ENCODE measurements at regions not wholly inside any gene's neighbourhood (a gene's known extent, or its start where the extent isn't known, plus 50 kb on each side); places are given as distances from the start of the nearest gene placed in this dataset.
A peak's percentile ranks its signal among the peaks of the same experiment; 100 is the strongest.

DNA sequence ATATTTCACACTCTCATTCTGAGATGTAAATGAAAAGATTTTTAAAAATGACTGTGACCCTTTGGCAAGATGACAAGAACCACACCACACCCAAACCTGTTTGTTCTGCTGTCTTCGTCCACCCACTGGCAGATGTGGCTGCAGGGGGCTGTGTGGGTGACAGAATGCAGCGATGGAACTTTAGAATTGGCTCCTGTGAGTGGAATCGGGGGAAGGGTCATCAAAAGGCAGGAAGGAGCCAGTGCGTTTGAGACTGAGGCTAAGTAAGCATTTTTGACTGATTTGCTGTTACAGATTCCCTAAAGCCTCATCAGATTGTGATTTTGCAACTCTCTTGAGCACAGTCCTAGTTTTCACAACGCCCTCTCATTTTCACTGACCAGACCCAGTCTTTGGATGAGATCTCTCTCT, 111.2 kb upstream of the ADGRL2 start:
- no peaks in the 10 kb centered on the region for H3K36me3 ChIP-seq (ENCODE audit: control insufficient read depth, insufficient read depth, low read length)
- DNase-seq: no peak
- H3K27ac ChIP-seq (ENCODE audit: low read depth, low read length): no peak overlapping the region
- no peak overlapping the region for H3K4me3 Mint-ChIP-seq
- H3K36me3 Mint-ChIP-seq (ENCODE audit: low read depth): peaks cover 3% of the 10 kb centered on the region
- H3K4me3 ChIP-seq (ENCODE audit: low read length): no peak overlapping the region
- TF ChIP-seq, protein P1, sequence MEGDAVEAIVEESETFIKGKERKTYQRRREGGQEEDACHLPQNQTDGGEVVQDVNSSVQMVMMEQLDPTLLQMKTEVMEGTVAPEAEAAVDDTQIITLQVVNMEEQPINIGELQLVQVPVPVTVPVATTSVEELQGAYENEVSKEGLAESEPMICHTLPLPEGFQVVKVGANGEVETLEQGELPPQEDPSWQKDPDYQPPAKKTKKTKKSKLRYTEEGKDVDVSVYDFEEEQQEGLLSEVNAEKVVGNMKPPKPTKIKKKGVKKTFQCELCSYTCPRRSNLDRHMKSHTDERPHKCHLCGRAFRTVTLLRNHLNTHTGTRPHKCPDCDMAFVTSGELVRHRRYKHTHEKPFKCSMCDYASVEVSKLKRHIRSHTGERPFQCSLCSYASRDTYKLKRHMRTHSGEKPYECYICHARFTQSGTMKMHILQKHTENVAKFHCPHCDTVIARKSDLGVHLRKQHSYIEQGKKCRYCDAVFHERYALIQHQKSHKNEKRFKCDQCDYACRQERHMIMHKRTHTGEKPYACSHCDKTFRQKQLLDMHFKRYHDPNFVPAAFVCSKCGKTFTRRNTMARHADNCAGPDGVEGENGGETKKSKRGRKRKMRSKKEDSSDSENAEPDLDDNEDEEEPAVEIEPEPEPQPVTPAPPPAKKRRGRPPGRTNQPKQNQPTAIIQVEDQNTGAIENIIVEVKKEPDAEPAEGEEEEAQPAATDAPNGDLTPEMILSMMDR (conservative IDR thresholded peaks at IDR 0.05): no peak
- no peaks in the 10 kb centered on the region for H3K27me3 ChIP-seq (ENCODE audit: control insufficient read depth, insufficient read depth, low read length, poor library complexity, severe bottlenecking)
- H3K27me3 Mint-ChIP-seq (ENCODE audit: insufficient read depth): no peaks in the 10 kb centered on the region
- no peak overlapping the region for H3K9ac ChIP-seq (ENCODE audit: extremely low read depth, low read length, poor library complexity, severe bottlenecking)
- peak overlapping the region; percentile 53 for H3K27ac Mint-ChIP-seq
- 71 to 80% methylated on average over 3 to 5 of the region's 5 CpGs for WGBS, 2 experiments (ENCODE audit: insufficient coverage in 1 of 2, insufficient read length in 1 of 2)
- peaks cover 33% of the 10 kb centered on the region for H3K9me3 ChIP-seq (ENCODE audit: control insufficient read depth, low read length)
- peaks cover 18% of the 10 kb centered on the region for H3K4me1 Mint-ChIP-seq
- peaks cover 44% of the 10 kb centered on the region for H3K9me3 Mint-ChIP-seq
- H3K4me1 ChIP-seq (ENCODE audit: control insufficient read depth, insufficient read depth, low read length): peaks cover 7% of the 10 kb centered on the region

DNA sequence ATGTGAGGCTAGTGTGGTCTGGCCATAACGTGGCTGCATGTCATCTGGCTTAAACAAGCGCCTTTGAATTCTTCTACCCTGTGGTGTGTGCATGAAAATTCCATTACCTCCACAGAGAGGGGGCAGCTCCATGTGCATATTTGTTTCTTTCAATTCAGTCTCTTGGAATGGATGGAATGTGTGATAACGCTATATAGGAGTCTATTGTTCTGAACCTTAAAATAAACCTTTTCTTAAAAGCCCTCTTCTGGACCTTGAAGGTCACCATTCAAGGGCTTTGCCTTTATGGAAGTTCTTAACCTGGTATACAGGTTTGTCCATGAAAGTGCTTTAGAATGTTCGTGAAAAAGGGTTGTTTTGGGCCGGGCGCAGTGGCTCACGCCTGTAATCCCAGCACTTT, 118.2 kb upstream of the ADGRL2 start:
- peak overlapping the region; percentile 65 for H3K27ac Mint-ChIP-seq
- peaks cover 14% of the 10 kb centered on the region for H3K9me3 ChIP-seq (ENCODE audit: control insufficient read depth, low read length)
- no peaks in the 10 kb centered on the region for H3K27me3 Mint-ChIP-seq (ENCODE audit: insufficient read depth)
- peaks cover 42% of the 10 kb centered on the region for H3K4me1 Mint-ChIP-seq
- H3K9ac ChIP-seq (ENCODE audit: extremely low read depth, low read length, poor library complexity, severe bottlenecking): no peak overlapping the region
- H3K4me3 Mint-ChIP-seq: no peak overlapping the region
- no peak overlapping the region for H3K4me3 ChIP-seq (ENCODE audit: low read length)
- 77 to 85% methylated on average over 5 to 7 of the region's 7 CpGs for WGBS, 2 experiments (ENCODE audit: insufficient coverage in 1 of 2, insufficient read length in 1 of 2)
- no peaks in the 10 kb centered on the region for H3K36me3 ChIP-seq (ENCODE audit: control insufficient read depth, insufficient read depth, low read length)
- peaks cover 34% of the 10 kb centered on the region for H3K9me3 Mint-ChIP-seq
- H3K4me1 ChIP-seq (ENCODE audit: control insufficient read depth, insufficient read depth, low read length): peaks cover 8% of the 10 kb centered on the region
- no peaks in the 10 kb centered on the region for H3K27me3 ChIP-seq (ENCODE audit: control insufficient read depth, insufficient read depth, low read length, poor library complexity, severe bottlenecking)
- peak; percentile 61 for DNase-seq
- H3K36me3 Mint-ChIP-seq (ENCODE audit: low read depth): peaks cover 3% of the 10 kb centered on the region
- H3K27ac ChIP-seq (ENCODE audit: low read depth, low read length): peak overlapping the region; percentile 54
- TF ChIP-seq, protein P1 (conservative IDR thresholded peaks at IDR 0.05): no peak

DNA sequence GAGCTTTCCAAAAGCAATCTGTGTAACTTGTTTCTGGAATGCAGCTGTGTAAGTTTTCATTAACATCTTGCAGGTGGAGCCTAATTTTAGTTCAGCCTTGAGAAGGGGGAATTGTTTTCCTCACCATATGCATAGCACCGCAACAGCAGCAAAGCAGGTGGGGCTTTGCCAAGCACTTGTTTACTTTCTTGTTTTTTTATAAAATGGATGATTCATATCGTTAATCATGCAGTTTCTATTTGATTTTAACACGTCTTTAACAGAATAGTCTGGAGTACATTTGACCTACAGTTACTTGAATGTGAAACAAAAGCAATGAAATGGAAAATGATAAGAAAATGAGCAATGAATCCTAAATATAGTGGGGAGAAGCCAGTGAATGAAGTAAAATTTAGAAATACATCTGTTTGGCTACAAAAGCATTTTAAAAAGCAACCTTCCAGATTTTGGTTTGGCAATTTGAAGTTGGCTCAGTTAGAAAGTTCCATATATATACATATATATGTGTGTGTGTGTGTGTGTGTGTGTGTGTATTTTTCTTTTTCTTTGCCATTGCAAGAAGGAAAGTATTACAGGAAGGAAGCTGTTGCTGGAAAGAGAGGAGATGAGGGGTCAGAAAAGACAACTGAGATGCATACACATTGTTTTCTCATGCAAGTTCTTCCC, 119.0 kb upstream of the ADGRL2 start:
- Histone ChIP-seq H3K36me3 (ENCODE audit: control insufficient read depth, insufficient read depth, low read length) (no peaks in the 10 kb centered on the region), H3K9ac (ENCODE audit: extremely low read depth, low read length, poor library complexity, severe bottlenecking) (no peak overlapping the region), H3K4me3 (ENCODE audit: low read length) (no peak overlapping the region), H3K9me3 (ENCODE audit: control insufficient read depth, low read length) (peaks cover 7% of the 10 kb centered on the region), H3K27me3 (ENCODE audit: control insufficient read depth, insufficient read depth, low read length, poor library complexity, severe bottlenecking) (no peaks in the 10 kb centered on the region), H3K4me1 (ENCODE audit: control insufficient read depth, insufficient read depth, low read length) (peaks cover 8% of the 10 kb centered on the region), H3K27ac (ENCODE audit: low read depth, low read length) (peak overlapping the region; percentile 34)
- TF ChIP-seq, protein P1 (conservative IDR thresholded peaks at IDR 0.05): no peak
- Mint-ChIP-seq H3K4me3 (no peak overlapping the region), H3K27me3 (ENCODE audit: insufficient read depth) (no peaks in the 10 kb centered on the region), H3K9me3 (peaks cover 27% of the 10 kb centered on the region), H3K36me3 (ENCODE audit: low read depth) (peaks cover 3% of the 10 kb centered on the region), H3K27ac (peak overlapping the region; percentile 65), H3K4me1 (peaks cover 42% of the 10 kb centered on the region)
- 78 to 83% methylated on average over 3 of the region's 3 CpGs for WGBS, 2 experiments (ENCODE audit: insufficient coverage in 1 of 2, insufficient read length in 1 of 2)
- DNase-seq: no peak

All from endodermal cell (in vitro differentiated cells).